PFSK-1 (cell line): ENCODE measurements at regions not wholly inside any gene's neighbourhood (a gene's known extent, or its start where the extent isn't known, plus 50 kb on each side); places are given as distances from the start of the nearest gene placed in this dataset.

Experiments used
- POLR2AphosphoS5 ChIP-seq: IDR thresholded peaks from 2 replicates; pipeline ENCODE4 v1.6.1; 2012; ENCODE audit warnings: low read depth, mild to moderate bottlenecking, control low read depth, low read length, moderate library complexity
- SIN3A ChIP-seq: IDR thresholded peaks from 2 replicates; pipeline ENCODE4 v1.6.1; 2012; ENCODE audit warnings: mild to moderate bottlenecking, low read length, moderate library complexity, borderline replicate concordance; ENCODE audit not compliant: insufficient read depth

DNA sequence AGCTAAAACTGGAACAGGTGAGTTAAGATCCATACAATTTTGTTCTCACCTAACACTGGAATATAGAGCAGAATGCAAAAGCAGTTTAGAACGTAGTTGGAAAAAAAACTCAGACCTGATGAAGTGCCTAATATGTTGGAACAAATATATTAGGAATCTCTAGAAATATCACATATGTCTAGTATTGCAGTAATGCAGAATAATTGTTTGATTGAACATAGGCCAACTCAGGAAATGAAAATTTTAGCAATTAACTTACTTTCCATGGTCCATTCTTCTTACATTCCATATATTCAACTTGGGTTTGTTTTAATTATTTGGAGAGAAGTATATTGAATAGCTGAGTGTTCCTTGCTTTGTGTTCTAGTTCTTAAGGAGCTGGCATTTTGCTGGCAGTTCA lies 111.8 kb upstream of the ADAMTSL1 start:
- TF ChIP-seq SIN3A (no peak), POLR2AphosphoS5 (no peak)
